Brain microvascular endothelial cell (primary cell): ENCODE measurements at regions not wholly inside any gene's neighbourhood (a gene's known extent, or its start where the extent isn't known, plus 50 kb on each side); places are given as distances from the start of the nearest gene placed in this dataset.

ENCODE experiments used
- DNase-seq: peaks from one replicate; pipeline ENCODE4 v3.0.0-alpha.2; 2020
- H3K27ac ChIP-seq: fragments of 250-450 bp; sonication (Bioruptor Pico); 2 replicates; pipeline ENCODE4 v1.5.1; 2020; ENCODE audit warnings: mild to moderate bottlenecking, moderate library complexity
- H3K27me3 ChIP-seq: fragments of 250-450 bp; sonication (Bioruptor Pico); replicated peaks from 2 replicates; pipeline ENCODE4 v1.5.1; 2020; ENCODE audit warnings: mild to moderate bottlenecking
- H3K36me3 ChIP-seq: fragments of 250-450 bp; sonication (Bioruptor Pico); replicated peaks from 2 replicates; pipeline ENCODE4 v1.5.1; 2020; ENCODE audit warnings: mild to moderate bottlenecking
- H3K4me3 ChIP-seq: 2 replicates; pipeline ENCODE4 v1.5.1; 2011; ENCODE audit warnings: low read depth, mild to moderate bottlenecking, control low read depth, low read length, moderate library complexity
- CTCF ChIP-seq: IDR thresholded peaks from 2 replicates; pipeline ENCODE4 v1.5.1; 2011; ENCODE audit warnings: low read depth, mild to moderate bottlenecking, moderate library complexity, low read length, control low read depth, inconsistent platforms; ENCODE audit errors: missing control alignments
- in situ Hi-C: cut with HindIII; loops from 2 replicates; pipeline ENCODE4 v1.10.0; 2017; ENCODE audit warnings: low sequenced_read_pairs, low pct_ligation_motif_present

- Histone ChIP-seq H3K36me3 (no peaks in the 10 kb centered on the region), H3K27ac (no peak overlapping the region), H3K27me3 (no peaks in the 10 kb centered on the region), H3K4me3 (no peak overlapping the region)
- TF ChIP-seq CTCF = no peak
- in situ Hi-C loops = no loop called here
- no peak for DNase-seq
Observed at GRCh38 chr7:9240001-9240400, 806.6 kb downstream of the NXPH1 start.

GRCh38 chr7:9241826-9242225, 808.4 kb downstream of the NXPH1 start:
- in situ Hi-C loops = no loop called here
- H3K27me3 ChIP-seq = no peaks in the 10 kb centered on the region
- no peak for TF ChIP-seq CTCF
- H3K4me3 ChIP-seq = no peak overlapping the region
- no peak for DNase-seq
- no peak overlapping the region for H3K27ac ChIP-seq
- no peaks in the 10 kb centered on the region for H3K36me3 ChIP-seq

GRCh38 chr7:9242636-9243035, 809.2 kb downstream of the NXPH1 start:
- DNase-seq = no peak
- H3K4me3 ChIP-seq = no peak overlapping the region
- TF ChIP-seq CTCF = no peak
- H3K36me3 ChIP-seq = no peaks in the 10 kb centered on the region
- H3K27ac ChIP-seq = no peak overlapping the region
- H3K27me3 ChIP-seq = no peaks in the 10 kb centered on the region
- in situ Hi-C loops = no loop called here

- H3K27me3 ChIP-seq = no peaks in the 10 kb centered on the region
- H3K36me3 ChIP-seq = no peaks in the 10 kb centered on the region
- in situ Hi-C loops = no loop called here
- no peak for TF ChIP-seq CTCF
- no peak overlapping the region for H3K27ac ChIP-seq
- no peak overlapping the region for H3K4me3 ChIP-seq
- DNase-seq = no peak
Observed at GRCh38 chr7:9250876-9251275, 817.5 kb downstream of the NXPH1 start.

GRCh38 chr7:9264395-9264794, 831.0 kb downstream of the NXPH1 start:
- in situ Hi-C loops = no loop called here
- Histone ChIP-seq H3K27me3 (no peaks in the 10 kb centered on the region), H3K36me3 (no peaks in the 10 kb centered on the region), H3K4me3 (no peak overlapping the region), H3K27ac (no peak overlapping the region)
- DNase-seq = no peak
- no peak for TF ChIP-seq CTCF

- Histone ChIP-seq H3K36me3 (no peaks in the 10 kb centered on the region), H3K27ac (no peak overlapping the region), H3K27me3 (no peaks in the 10 kb centered on the region), H3K4me3 (no peak overlapping the region)
- in situ Hi-C loops = no loop called here
- DNase-seq = no peak
- no peak for TF ChIP-seq CTCF
Observed at GRCh38 chr7:9280088-9280487, 846.7 kb downstream of the NXPH1 start.
